Right lobe of liver (tissue), 4 donors: ENCODE measurements at regions not wholly inside any gene's neighbourhood (a gene's known extent, or its start where the extent isn't known, plus 50 kb on each side); places are given as distances from the start of the nearest gene placed in this dataset.

Experiments used
- CTCF ChIP-seq, 4 donors: fragments of 200-600 bp in 3 of 4; fragments of 450-650 bp in 1 of 4; IDR thresholded peaks; one replicate each; pipeline versions ENCODE4 v1.5.1 to v1.8.0; 2016 to 2022; ENCODE audit warnings: antibody characterized with exemption in 4 of 4, mild to moderate bottlenecking in 2 of 4
- POLR2A ChIP-seq: fragments of 450-650 bp; IDR thresholded peaks from one replicate; pipeline ENCODE4 v1.6.1; 2017; ENCODE audit warnings: antibody characterized with exemption, mild to moderate bottlenecking
- donor health status: DM: no; HTN: no; CAD: no.
- donor health status: DM: no; HTN: no; CAD: no.
- donor health status: DM: no; HTN: yes; CAD: no.

- TF ChIP-seq CTCF (IDR thresholded peaks at IDR 0.05): no peak
- no peak for TF ChIP-seq POLR2A
Measured at GRCh38 chr13:39130301-39130700, 92.0 kb downstream of the NHLRC3 start.
